ENCODE measurements at regions not wholly inside any gene's neighbourhood (a gene's known extent, or its start where the extent isn't known, plus 50 kb on each side); places are given as distances from the start of the nearest gene placed in this dataset.

DNA sequence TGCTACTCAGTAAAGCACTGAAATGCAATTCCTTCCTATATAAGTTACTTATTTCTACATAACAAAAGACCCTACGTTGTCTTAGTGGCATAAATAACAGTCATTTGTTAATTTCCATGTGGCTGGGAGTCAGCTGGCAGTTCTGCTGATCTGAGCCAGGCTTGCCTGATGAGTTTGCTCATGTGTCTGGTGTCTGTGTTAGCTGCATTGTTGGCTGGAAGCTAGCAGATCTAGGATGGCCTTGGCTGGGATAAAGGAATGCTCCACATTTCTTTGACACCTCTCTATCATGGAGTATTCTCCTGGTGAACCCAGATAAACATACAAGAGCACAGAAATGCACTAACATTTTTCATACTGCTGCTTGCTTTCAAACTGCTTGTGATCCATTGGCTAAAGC lies 264.4 kb upstream of the MON1B start:
- TF ChIP-seq GATA2 (IDR thresholded peaks at IDR 0.05; ENCODE audit: low read depth, low read length) (no peak), GATA3 (IDR thresholded peaks at IDR 0.05; ENCODE audit: low read depth, low read length) (no peak)
